GM10266 (cell line): ENCODE measurements at regions not wholly inside any gene's neighbourhood (a gene's known extent, or its start where the extent isn't known, plus 50 kb on each side); places are given as distances from the start of the nearest gene placed in this dataset.
"Not testable (repeated sequence)": the region's sequence is repeated elsewhere in the genome, so short reads cannot be mapped to it uniquely, and the experiment has no call there.

ENCODE experiments used
- DNase-seq: peaks from one replicate; pipeline ENCODE4 v3.0.0; 2012; ENCODE audit errors: extremely low spot score
- TF ChIP-seq, protein P1 (sequence below): IDR thresholded peaks from 2 replicates; pipeline ENCODE4 v1.5.1; 2012; ENCODE audit warnings: mild to moderate bottlenecking, low read depth; ENCODE audit not compliant: control insufficient read depth, insufficient read depth; ENCODE audit errors: missing control alignments

DNA sequence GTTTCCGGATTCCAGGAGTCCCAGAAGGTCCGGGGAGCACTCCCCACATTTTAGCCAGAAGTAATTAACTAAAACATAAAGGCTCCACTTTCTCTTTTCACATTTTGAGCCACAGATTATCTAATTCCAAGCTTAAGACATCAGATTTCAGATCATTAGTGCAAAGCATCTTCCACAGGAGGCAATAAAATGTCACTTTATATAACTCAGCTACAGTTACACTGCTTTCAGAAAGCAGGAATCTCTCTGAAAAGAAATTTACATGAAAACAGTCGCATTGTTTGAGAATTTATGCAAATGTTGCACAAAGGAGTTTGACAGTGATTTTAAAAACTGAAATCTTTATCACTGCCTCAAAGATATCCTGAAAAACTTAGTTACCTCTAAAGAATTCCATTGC is 99.7 kb downstream of the LMO4 start:
- TF ChIP-seq, protein P1, sequence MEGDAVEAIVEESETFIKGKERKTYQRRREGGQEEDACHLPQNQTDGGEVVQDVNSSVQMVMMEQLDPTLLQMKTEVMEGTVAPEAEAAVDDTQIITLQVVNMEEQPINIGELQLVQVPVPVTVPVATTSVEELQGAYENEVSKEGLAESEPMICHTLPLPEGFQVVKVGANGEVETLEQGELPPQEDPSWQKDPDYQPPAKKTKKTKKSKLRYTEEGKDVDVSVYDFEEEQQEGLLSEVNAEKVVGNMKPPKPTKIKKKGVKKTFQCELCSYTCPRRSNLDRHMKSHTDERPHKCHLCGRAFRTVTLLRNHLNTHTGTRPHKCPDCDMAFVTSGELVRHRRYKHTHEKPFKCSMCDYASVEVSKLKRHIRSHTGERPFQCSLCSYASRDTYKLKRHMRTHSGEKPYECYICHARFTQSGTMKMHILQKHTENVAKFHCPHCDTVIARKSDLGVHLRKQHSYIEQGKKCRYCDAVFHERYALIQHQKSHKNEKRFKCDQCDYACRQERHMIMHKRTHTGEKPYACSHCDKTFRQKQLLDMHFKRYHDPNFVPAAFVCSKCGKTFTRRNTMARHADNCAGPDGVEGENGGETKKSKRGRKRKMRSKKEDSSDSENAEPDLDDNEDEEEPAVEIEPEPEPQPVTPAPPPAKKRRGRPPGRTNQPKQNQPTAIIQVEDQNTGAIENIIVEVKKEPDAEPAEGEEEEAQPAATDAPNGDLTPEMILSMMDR = no peak
- no peak for DNase-seq

DNA sequence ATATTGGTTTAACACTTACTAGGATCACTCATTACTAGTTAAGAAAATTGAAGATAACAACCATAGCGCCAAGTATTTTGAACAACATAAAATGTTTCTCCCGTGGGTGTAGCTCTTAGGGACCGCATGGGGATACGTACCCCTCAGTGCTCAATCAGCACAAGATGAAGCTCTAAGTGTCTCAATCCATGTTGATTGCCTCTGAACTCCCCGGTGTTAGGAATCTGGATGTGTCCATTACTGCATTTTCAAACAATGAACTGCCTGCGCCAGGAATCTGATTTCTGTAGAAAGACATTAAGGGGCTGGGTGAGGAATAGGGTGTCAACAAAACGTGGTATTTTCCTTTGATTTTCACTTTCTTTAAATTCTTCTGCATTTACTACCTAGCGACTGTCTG is 100.2 kb downstream of the LMO4 start:
- DNase-seq = no peak
- TF ChIP-seq, protein P1 = no peak

DNA sequence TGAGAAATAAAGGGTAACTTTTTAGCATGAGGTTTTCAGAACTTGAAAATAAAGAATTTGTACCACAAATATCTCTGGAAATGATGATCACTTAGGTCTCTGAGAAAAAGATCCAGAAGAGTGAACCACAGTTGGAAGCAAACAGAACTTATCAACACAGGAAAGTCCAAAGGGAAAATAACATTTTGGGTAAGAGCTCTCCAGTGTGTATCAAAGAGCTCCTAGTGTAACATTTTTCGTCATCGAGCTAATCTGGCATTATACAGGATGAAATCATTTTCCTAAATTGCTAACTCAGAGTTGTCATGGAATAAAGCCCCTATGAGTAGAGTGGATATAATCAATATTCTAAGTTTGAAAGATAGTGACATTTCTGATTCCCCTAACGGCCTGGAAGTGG is 104.0 kb downstream of the LMO4 start:
- TF ChIP-seq, protein P1 = no peak
- DNase-seq = no peak

DNA sequence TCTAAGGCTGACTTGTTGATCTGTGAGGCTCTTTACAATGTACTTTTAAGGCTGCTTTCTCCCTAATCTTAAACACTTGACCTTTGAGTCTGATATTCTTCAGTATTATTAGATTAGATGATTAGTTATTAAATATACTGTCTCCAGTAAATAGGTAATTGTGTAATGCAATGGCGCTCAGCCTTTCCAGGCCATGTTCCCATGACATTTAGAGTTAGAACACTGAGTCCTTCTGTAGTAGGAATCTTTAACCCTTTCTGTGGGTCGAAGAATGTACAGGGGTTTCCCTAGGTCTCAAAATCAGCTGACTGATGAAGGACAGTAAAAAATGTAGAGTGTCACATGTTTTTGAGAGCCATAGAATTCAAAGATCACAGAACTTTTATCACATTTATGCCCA is 104.4 kb downstream of the LMO4 start:
- not testable (repeated sequence) for DNase-seq

DNA sequence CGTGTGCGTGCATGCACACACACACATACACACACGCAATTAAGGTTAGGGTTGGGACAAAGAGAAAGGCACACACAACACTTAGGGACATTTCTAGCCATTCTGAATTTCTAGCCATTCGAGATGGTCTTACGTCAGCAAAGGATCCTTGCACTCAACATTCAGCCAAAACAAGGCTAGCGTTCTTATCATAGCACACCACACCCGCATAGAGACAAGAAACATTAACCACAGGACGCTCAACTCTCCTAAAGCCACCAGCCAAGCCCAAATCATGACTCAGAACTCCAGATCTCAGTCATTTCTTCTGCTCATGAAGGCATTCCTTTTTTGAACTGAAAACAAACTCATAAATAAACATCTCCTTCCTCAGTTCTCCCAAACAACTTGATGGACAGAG is 106.8 kb downstream of the LMO4 start:
- DNase-seq = no peak
- TF ChIP-seq, protein P1 = no peak

DNA sequence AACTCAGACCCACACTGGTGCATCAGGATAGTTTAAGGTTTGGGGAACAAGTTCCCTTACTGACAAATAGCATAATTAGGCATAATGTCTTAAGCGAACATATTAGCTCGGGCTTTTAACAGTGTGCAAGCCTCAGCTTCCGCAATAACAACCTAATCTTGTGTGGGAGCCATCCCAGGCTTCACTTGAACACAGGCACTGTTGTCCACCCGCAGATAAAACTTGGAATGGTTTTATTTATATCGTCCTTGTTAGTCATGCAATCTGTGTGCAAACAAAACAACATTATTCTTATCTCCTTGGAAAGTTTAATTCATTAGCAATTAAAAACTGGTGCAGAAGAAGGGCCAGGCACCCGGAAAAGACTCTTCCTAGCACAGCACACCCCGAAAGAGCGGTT is 107.4 kb downstream of the LMO4 start:
- DNase-seq = not testable (repeated sequence)

DNA sequence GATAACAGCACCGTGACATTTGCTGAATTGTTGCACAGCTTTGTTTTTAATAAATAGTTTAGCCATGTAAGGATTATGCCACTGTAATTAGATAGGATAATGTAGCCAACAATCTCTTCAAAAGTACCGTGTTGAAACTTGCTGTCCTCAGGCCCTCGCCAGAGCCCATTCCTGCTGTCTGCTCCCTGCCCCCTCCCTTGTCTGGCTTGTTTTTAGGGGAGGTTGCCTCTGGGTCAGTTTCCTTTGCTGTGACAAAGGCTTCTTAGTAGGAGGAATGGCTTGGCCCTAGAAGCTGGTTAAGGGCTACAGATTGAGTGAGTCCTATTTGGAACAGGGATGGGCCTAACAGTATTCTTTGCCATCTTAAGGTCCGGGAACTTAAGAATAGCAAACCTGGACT is 107.9 kb downstream of the LMO4 start:
- DNase-seq = no peak

DNA sequence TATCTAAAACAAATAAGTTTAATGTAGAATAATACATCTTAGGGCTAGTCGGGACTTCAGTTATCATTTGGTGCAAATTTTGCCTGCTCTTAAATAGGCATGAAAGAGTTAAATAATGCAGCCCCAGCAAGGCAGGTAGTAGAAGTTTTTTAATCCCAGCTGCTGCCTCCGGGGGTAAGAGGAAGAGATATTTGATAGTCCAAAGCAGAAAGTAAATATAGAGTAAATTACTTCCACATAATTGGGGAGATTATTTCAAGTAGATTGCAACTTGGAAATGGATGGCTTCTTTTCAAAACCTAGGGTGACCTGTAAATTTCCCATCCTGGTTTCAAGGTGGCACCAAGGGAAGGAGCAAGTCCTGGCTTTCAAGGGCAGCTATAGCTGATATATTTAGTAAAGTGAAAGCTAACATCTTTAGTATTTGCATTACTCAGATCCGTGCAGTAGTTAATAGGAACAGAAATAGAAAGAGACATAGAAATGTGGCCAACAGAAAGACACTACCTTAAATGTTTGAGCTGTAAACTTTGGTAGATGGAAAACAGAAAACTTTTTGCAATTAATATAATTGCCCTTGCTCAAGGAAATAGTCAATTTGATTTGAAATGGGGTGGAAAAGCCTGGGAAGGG is 109.1 kb downstream of the LMO4 start:
- DNase-seq = peak; percentile 3
- TF ChIP-seq, protein P1 = no peak

More for the DNA sequence above, 107.9 kb downstream of the LMO4 start:
- TF ChIP-seq, protein P1 = no peak
